SK-N-SH (cell line): ENCODE measurements at regions not wholly inside any gene's neighbourhood (a gene's known extent, or its start where the extent isn't known, plus 50 kb on each side); places are given as distances from the start of the nearest gene placed in this dataset.

ENCODE experiments used
- CTCF ChIA-PET: fragments of 300-600, 350-600 bp; formaldehyde crosslinking; extraction: SDS; loops from one replicate; lab custom pipeline; 2021; lab: Yijun Ruan, JAX
- POLR2A ChIA-PET: fragments of 350-600 bp; sonication (Branson Sonifier 250); formaldehyde crosslinking; extraction: SDS; loops from one replicate; lab custom pipeline; 2020; ENCODE audit warnings: antibody characterized with exemption, inconsistent platforms; lab: Yijun Ruan, JAX
- DNase-seq: peaks from one replicate; pipeline ENCODE4 v3.0.0; 2012
- H2AFZ ChIP-seq: fragments of 200-600 bp; sonication (generic); 2 replicates; pipeline ENCODE4 v1.8.1; 2016; ENCODE audit warnings: antibody characterized with exemption, mild to moderate bottlenecking, low read depth
- H3F3A ChIP-seq: fragments of 200-600 bp; sonication (generic); replicated peaks from 2 replicates; pipeline ENCODE3; 2016; ENCODE audit warnings: antibody characterized with exemption, mild to moderate bottlenecking; ENCODE audit not compliant: insufficient read depth
- H3K27ac ChIP-seq, 2 experiments: fragments of 200-500 bp in 1 of 2; fragments of 200-600 bp in 1 of 2; sonication (Bioruptor generic) in 1 of 2; sonication (generic), shearing (Covaris generic) in 1 of 2; 2 replicates each; pipeline versions ENCODE4 v1.5.1 to v1.6.1; 2014 to 2016; ENCODE audit warnings: low read depth in 2 of 2, inconsistent platforms in 1 of 2, low read length in 1 of 2, mild to moderate bottlenecking in 1 of 2, mixed read lengths in 1 of 2
- H3K27me3 ChIP-seq: fragments of 200-600 bp; sonication (generic), shearing (Covaris generic); 2 replicates; pipeline ENCODE4 v1.6.1; 2016; ENCODE audit warnings: mixed run types; ENCODE audit not compliant: insufficient read depth
- H3K36me3 ChIP-seq, 2 experiments: fragments of 200-500 bp in 1 of 2; fragments of 200-600 bp in 1 of 2; sonication (Bioruptor generic) in 1 of 2; sonication (generic) in 1 of 2; replicated peaks in 1 of 2; 2 replicates each; pipeline versions ENCODE3 to v1.5.1; 2014 to 2016; ENCODE audit warnings: low read length in 1 of 2, mild to moderate bottlenecking in 1 of 2; ENCODE audit not compliant: insufficient read depth in 2 of 2, control insufficient read depth in 1 of 2
- H3K4me1 ChIP-seq, 2 experiments: fragments of 200-500 bp in 1 of 2; fragments of 200-600 bp in 1 of 2; sonication (Bioruptor generic) in 1 of 2; sonication (generic), shearing (Covaris generic) in 1 of 2; 2 replicates each; pipeline versions ENCODE4 v1.5.1 to v1.6.1; 2014 to 2016; ENCODE audit warnings: low read depth in 1 of 2, low read length in 1 of 2, mixed run types in 1 of 2; ENCODE audit not compliant: insufficient read depth in 2 of 2, control insufficient read depth in 1 of 2
- H3K4me2 ChIP-seq: fragments of 200-600 bp; sonication (generic), shearing (Covaris generic); 2 replicates; pipeline ENCODE4 v1.6.1; 2017; ENCODE audit warnings: mixed run types
- H3K4me3 ChIP-seq, 2 experiments: fragments of 200-500 bp in 1 of 2; fragments of 200-600 bp in 1 of 2; sonication (Bioruptor generic) in 1 of 2; sonication (generic), shearing (Covaris generic) in 1 of 2; 2 replicates each; pipeline versions ENCODE4 v1.5.1 to v1.8.1; 2014 to 2016; ENCODE audit warnings: low read depth in 2 of 2, inconsistent platforms in 1 of 2, low read length in 1 of 2, mild to moderate bottlenecking in 1 of 2, mixed read lengths in 1 of 2, moderate library complexity in 1 of 2
- H3K79me2 ChIP-seq: fragments of 200-600 bp; sonication (generic); 2 replicates; pipeline ENCODE4 v1.8.1; 2017; ENCODE audit warnings: mild to moderate bottlenecking; ENCODE audit not compliant: insufficient read depth
- H3K9ac ChIP-seq: fragments of 200-600 bp; sonication (generic); 2 replicates; pipeline ENCODE4 v1.6.1; 2017; ENCODE audit warnings: mixed run types
- H3K9me2 ChIP-seq: fragments of 200-600 bp; sonication (generic); 2 replicates; pipeline ENCODE4 v1.6.1; 2017; ENCODE audit warnings: mixed run types
- H3K9me3 ChIP-seq: fragments of 200-600 bp; sonication (generic); 2 replicates; pipeline ENCODE4 v1.6.1; 2017; ENCODE audit warnings: mixed run types, mild to moderate bottlenecking, moderate library complexity
- H4K20me1 ChIP-seq: fragments of 200-600 bp; sonication (generic); 2 replicates; pipeline ENCODE4 v1.6.1; 2017; ENCODE audit warnings: mild to moderate bottlenecking, mixed run types; ENCODE audit not compliant: insufficient read depth
- CHD2 ChIP-seq: fragments of 150-350 bp; IDR thresholded peaks from 2 replicates; pipeline ENCODE4 v1.6.1; 2018; ENCODE audit warnings: low read length; ENCODE audit not compliant: partially characterized antibody
- ELF1 ChIP-seq: IDR thresholded peaks from 2 replicates; pipeline ENCODE4 v1.4.0; 2012
- FOXM1 ChIP-seq: IDR thresholded peaks from 2 replicates; pipeline ENCODE4 v1.4.0; 2012; ENCODE audit warnings: low read depth, mild to moderate bottlenecking
- IRF3 ChIP-seq: fragments of 150-350 bp; IDR thresholded peaks from 2 replicates; pipeline ENCODE4 v1.6.1; 2016; ENCODE audit warnings: mild to moderate bottlenecking, low read depth, low read length
- MAX ChIP-seq: IDR thresholded peaks from 2 replicates; pipeline ENCODE4 v1.4.0; 2012; ENCODE audit warnings: low read depth
- NRF1 ChIP-seq: IDR thresholded peaks from 2 replicates; pipeline ENCODE4 v1.6.1; 2012; ENCODE audit warnings: low read depth, mild to moderate bottlenecking, low read length
- RCOR1 ChIP-seq: fragments of 150-350 bp; IDR thresholded peaks from 2 replicates; pipeline ENCODE4 v1.6.1; 2017; ENCODE audit warnings: antibody characterized with exemption, low read length
- SIN3A ChIP-seq: IDR thresholded peaks from 2 replicates; pipeline ENCODE4 v1.6.1; 2012; ENCODE audit warnings: low read depth, mild to moderate bottlenecking, low read length, moderate library complexity, borderline replicate concordance
- TAF1 ChIP-seq: IDR thresholded peaks from 2 replicates; pipeline ENCODE4 v1.6.1; 2012; ENCODE audit warnings: low read depth, mild to moderate bottlenecking, low read length, moderate library complexity, borderline replicate concordance
- TCF12 ChIP-seq: IDR thresholded peaks from 2 replicates; pipeline ENCODE4 v1.4.0; 2012
- USF2 ChIP-seq: fragments of 150-350 bp; IDR thresholded peaks from 2 replicates; pipeline ENCODE4 v1.6.1; 2017; ENCODE audit warnings: antibody characterized with exemption, low read length, low read depth, borderline replicate concordance
- ZBTB33 ChIP-seq: IDR thresholded peaks from 2 replicates; pipeline ENCODE4 v1.4.0; 2012; ENCODE audit warnings: low read depth, borderline replicate concordance
- WGBS: methylation state at CpG from one replicate; pipeline ENCODE4 v1.1.6; 2017; ENCODE audit warnings: low lambda C conversion rate; 5-methylcytosine and 5-hydroxymethylcytosine counted together

- TF ChIP-seq ZBTB33 = no peak
- TF ChIP-seq TAF1 = no peak
- TF ChIP-seq IRF3 = no peak
Observed at GRCh38 chr7:97342512-97342911, 225.0 kb downstream of the SDHAF3 start (continued).

GRCh38 chr7:97346349-97346748, 228.9 kb downstream of the SDHAF3 start:
- H3K27ac ChIP-seq = no peak overlapping the region
- no peaks in the 10 kb centered on the region for H3F3A ChIP-seq
- 1% methylated on average over 2 of the region's 2 CpGs for WGBS
- H3K9ac ChIP-seq = no peak overlapping the region
- no peaks in the 10 kb centered on the region for H4K20me1 ChIP-seq
- H3K27me3 ChIP-seq = peaks cover 3% of the 10 kb centered on the region; the same call in 1 of the 2 replicates
- H3K9me2 ChIP-seq = no peaks in the 10 kb centered on the region
- ChIA-PET CTCF (no interaction called here), POLR2A (no interaction called here)
- H3K9me3 ChIP-seq = no peaks in the 10 kb centered on the region
- DNase-seq = no peak
- H3K4me2 ChIP-seq = no peak overlapping the region
- H3K36me3 ChIP-seq = no peaks in the 10 kb centered on the region
- H3K4me1 ChIP-seq = no peaks in the 10 kb centered on the region
- H2AFZ ChIP-seq = no peak overlapping the region
- no peaks in the 10 kb centered on the region for H3K79me2 ChIP-seq
- TF ChIP-seq RCOR1 (no peak), MAX (no peak)
- TF ChIP-seq, all 33 proteins: peak for 0
- no peak overlapping the region for H3K4me3 ChIP-seq

GRCh38 chr7:97351488-97351887, 234.0 kb downstream of the SDHAF3 start:
- Histone ChIP-seq H3K9ac (no peak overlapping the region), H2AFZ (no peak overlapping the region), H3K4me1 (no peaks in the 10 kb centered on the region), H3K27me3 (no peaks in the 10 kb centered on the region), H4K20me1 (no peaks in the 10 kb centered on the region), H3K4me3 (no peak overlapping the region), H3F3A (no peaks in the 10 kb centered on the region), H3K9me2 (no peaks in the 10 kb centered on the region), H3K4me2 (no peak overlapping the region), H3K9me3 (no peaks in the 10 kb centered on the region), H3K27ac (no peak overlapping the region), H3K36me3 (no peaks in the 10 kb centered on the region), H3K79me2 (no peaks in the 10 kb centered on the region)
- ChIA-PET CTCF (no interaction called here), POLR2A (no interaction called here)
- no peak for DNase-seq
- no peak for TF ChIP-seq NRF1
- TF ChIP-seq FOXM1 = no peak
- no peak for TF ChIP-seq TCF12
- TF ChIP-seq ELF1 = no peak
- TF ChIP-seq USF2 = no peak
- TF ChIP-seq ZBTB33 = no peak
- TF ChIP-seq SIN3A = no peak
- no peak for TF ChIP-seq CHD2
- WGBS = 18% methylated on average over 1 of the region's 1 CpG
